Stomach (tissue), 8 donors: ENCODE measurements at regions not wholly inside any gene's neighbourhood (a gene's known extent, or its start where the extent isn't known, plus 50 kb on each side); places are given as distances from the start of the nearest gene placed in this dataset.

Experiments
- DNase-seq, 2 donors: peaks; one replicate each; pipeline versions ENCODE4 v3.0.0 to v3.0.0-alpha.2; 2013 to 2019
- H3K27ac ChIP-seq, 5 donors: fragments of 200-600 bp in 4 of 5; sonication (generic) in 4 of 5; one replicate each; pipeline ENCODE4 v1.5.1; 2013 to 2019; ENCODE audit warnings: mild to moderate bottlenecking in 1 of 5, moderate library complexity in 1 of 5
- H3K27me3 ChIP-seq, 3 donors: fragments of 200-600 bp; sonication (generic); one replicate each; pipeline ENCODE4 v1.5.1; 2017 to 2019; ENCODE audit warnings: mixed run types in 1 of 3
- H3K36me3 ChIP-seq, 4 donors: fragments of 200-600 bp; sonication (generic); 1 replicate in 3 of 4; 2 replicates in 1 of 4; pipeline ENCODE4 v1.5.1; 2016 to 2019
- H3K4me1 ChIP-seq, 4 donors: fragments of 200-600 bp; sonication (generic); one replicate each; pipeline ENCODE4 v1.5.1; 2016 to 2019
- H3K4me3 ChIP-seq, 4 donors: fragments of 200-600 bp; sonication (generic) in 3 of 4; one replicate each; pipeline ENCODE4 v1.5.1; 2016 to 2019; ENCODE audit warnings: mild to moderate bottlenecking in 1 of 4
- H3K9me3 ChIP-seq, 4 donors: fragments of 200-600 bp; sonication (generic); one replicate each; pipeline ENCODE4 v1.5.1; 2016 to 2019
- EP300 ChIP-seq: sonication (generic); formaldehyde crosslinking; IDR thresholded peaks from one replicate; pipeline ENCODE4 v1.6.1; 2017; ENCODE audit warnings: antibody characterized with exemption
- POLR2A ChIP-seq, 4 donors: fragments of 450-650 bp; IDR thresholded peaks; one replicate each; pipeline ENCODE4 v1.6.1; 2016; ENCODE audit warnings: antibody characterized with exemption in 4 of 4, control low read depth in 2 of 4, mild to moderate bottlenecking in 1 of 4, moderate library complexity in 1 of 4
- POLR2AphosphoS5 ChIP-seq, 3 donors: sonication (generic); formaldehyde crosslinking; IDR thresholded peaks; one replicate each; pipeline ENCODE4 v1.6.1; 2016; ENCODE audit warnings: antibody characterized with exemption in 3 of 3
- WGBS, 5 donors: extraction: QIAGEN DNeasy Blood & Tissue Kit in 3 of 5; methylation state at CpG; one replicate each; pipeline versions ENCODE4 v1.1.5 to v1.1.7; 2013 to 2018; 5-methylcytosine and 5-hydroxymethylcytosine counted together
- intact Hi-C: fragments of 100-400 bp; cut with DNase I; formaldehyde crosslinking; loops from one replicate; pipeline ENCODE4 v1.15.1; 2023; ENCODE audit warnings: low total_unique reads
- TF ChIP-seq, protein P1 (sequence below), 7 experiments: fragments of 450-650 bp in 4 of 7; fragments of 200-600 bp in 3 of 7; sonication (generic) in 3 of 7; IDR thresholded peaks; one replicate each; pipeline ENCODE4 v1.5.1; 2016 to 2019; ENCODE audit warnings: antibody characterized with exemption in 7 of 7, control low read depth in 2 of 7, mild to moderate bottlenecking in 1 of 7
- donor health status: healthy with polysubstance abuse.
- donor health status: Bipolar disorder and iron deficiency.
- donor health status: healthy.

DNA sequence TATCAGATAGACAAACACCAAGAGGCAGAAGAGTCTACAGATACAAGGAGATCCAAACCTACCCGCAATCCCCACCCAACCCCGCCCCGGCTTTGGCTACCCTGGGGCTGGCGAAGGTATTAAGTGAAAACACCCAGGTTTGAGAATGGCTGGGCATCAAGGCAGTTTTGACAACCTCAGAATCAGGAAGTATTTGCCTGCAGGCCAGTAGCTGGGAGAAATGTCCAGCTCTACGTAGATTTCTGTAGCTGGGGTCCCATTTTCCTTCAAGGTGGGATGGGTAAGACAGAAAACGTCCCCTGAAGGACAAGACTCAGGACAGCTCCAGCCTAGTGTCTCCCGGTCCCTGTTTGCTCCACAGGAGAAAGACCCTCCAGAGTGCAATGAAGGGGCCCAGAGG is 101.8 kb upstream of the ERG start:
- Histone ChIP-seq H3K27me3 (peaks cover 0 to 23% (median 0%) of the 10 kb centered on the region in 3 donors), H3K27ac (no peak overlapping the region), H3K36me3 (no peaks in the 10 kb centered on the region), H3K4me1 (no peaks in the 10 kb centered on the region), H3K4me3 (no peak overlapping the region), H3K9me3 (no peaks in the 10 kb centered on the region)
- TF ChIP-seq EP300: no peak
- no peak for TF ChIP-seq POLR2A (IDR thresholded peaks at IDR 0.05)
- no peak for TF ChIP-seq POLR2AphosphoS5 (IDR thresholded peaks at IDR 0.05)
- TF ChIP-seq, protein P1, sequence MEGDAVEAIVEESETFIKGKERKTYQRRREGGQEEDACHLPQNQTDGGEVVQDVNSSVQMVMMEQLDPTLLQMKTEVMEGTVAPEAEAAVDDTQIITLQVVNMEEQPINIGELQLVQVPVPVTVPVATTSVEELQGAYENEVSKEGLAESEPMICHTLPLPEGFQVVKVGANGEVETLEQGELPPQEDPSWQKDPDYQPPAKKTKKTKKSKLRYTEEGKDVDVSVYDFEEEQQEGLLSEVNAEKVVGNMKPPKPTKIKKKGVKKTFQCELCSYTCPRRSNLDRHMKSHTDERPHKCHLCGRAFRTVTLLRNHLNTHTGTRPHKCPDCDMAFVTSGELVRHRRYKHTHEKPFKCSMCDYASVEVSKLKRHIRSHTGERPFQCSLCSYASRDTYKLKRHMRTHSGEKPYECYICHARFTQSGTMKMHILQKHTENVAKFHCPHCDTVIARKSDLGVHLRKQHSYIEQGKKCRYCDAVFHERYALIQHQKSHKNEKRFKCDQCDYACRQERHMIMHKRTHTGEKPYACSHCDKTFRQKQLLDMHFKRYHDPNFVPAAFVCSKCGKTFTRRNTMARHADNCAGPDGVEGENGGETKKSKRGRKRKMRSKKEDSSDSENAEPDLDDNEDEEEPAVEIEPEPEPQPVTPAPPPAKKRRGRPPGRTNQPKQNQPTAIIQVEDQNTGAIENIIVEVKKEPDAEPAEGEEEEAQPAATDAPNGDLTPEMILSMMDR (IDR thresholded peaks at IDR 0.05): no peak
- 85 to 90% (median 88%) methylated on average over 7 of the region's 7 CpGs for WGBS, 5 donors
- DNase-seq: no peak
- intact Hi-C loops: no loop called here

DNA sequence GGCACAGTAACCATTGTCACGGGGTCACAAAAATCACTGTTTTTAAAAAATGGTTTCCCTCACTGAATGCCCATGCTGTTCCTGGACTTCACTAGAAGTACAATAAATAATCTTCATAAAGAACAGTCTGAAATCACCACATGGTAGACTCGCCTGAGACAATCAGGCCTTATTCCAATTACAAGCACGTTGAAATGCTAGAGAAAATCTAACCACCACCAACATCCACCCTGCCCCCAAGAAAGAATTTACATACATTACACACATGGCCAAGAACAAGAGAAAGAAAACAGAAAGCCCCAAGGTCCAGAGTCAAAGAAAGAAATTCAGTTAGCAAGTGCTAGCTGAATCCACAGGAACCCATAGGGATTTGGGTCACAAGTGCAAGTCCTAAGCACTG is 107.0 kb upstream of the ERG start:
- no peaks in the 10 kb centered on the region for H3K4me1 ChIP-seq
- intact Hi-C loops: no loop called here
- no peak for DNase-seq
- H3K36me3 ChIP-seq: no peaks in the 10 kb centered on the region
- no peak overlapping the region for H3K4me3 ChIP-seq
- no peak overlapping the region for H3K27ac ChIP-seq
- no peak for TF ChIP-seq EP300
- no peak for TF ChIP-seq POLR2AphosphoS5 (IDR thresholded peaks at IDR 0.05)
- TF ChIP-seq POLR2A (IDR thresholded peaks at IDR 0.05): no peak
- TF ChIP-seq, protein P1 (IDR thresholded peaks at IDR 0.05): no peak
- peaks cover 0 to 2% (median 0%) of the 10 kb centered on the region in 3 donors for H3K27me3 ChIP-seq
- H3K9me3 ChIP-seq: peaks cover 0 to 5% (median 0%) of the 10 kb centered on the region in 4 donors
- WGBS, 5 donors: 79 to 92% (median 85%) methylated on average over 3 of the region's 3 CpGs

DNA sequence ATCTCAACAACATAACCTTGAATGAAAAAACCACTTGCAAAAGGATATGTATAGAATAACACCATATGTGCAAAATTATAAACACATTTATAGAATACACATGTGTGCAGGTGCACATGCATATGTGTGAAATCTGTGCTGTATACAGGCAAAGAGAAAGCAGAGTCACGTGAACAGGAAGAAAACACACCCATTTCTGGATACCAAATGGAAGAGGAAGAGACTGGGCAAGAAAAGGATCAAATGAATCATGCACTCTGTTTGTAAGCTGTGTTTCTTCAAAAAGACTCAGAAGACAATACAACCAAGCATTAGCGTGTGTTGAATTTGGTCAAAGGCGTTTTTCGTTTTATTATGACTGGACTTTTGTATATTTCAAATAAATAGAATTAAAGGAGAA is 111.3 kb upstream of the ERG start:
- H3K9me3 ChIP-seq: peaks cover 0 to 5% (median 0%) of the 10 kb centered on the region in 4 donors
- H3K27me3 ChIP-seq: peaks cover 0 to 12% (median 0%) of the 10 kb centered on the region in 3 donors
- intact Hi-C loops: no loop called here
- no peak overlapping the region for H3K27ac ChIP-seq
- no peaks in the 10 kb centered on the region for H3K36me3 ChIP-seq
- TF ChIP-seq, protein P1 (IDR thresholded peaks at IDR 0.05): no peak
- no peak for TF ChIP-seq POLR2AphosphoS5 (IDR thresholded peaks at IDR 0.05)
- H3K4me3 ChIP-seq: no peak overlapping the region
- no peak for DNase-seq
- 78 to 82% (median 78%) methylated on average over 4 of the region's 4 CpGs for WGBS, 5 donors
- no peaks in the 10 kb centered on the region for H3K4me1 ChIP-seq

DNA sequence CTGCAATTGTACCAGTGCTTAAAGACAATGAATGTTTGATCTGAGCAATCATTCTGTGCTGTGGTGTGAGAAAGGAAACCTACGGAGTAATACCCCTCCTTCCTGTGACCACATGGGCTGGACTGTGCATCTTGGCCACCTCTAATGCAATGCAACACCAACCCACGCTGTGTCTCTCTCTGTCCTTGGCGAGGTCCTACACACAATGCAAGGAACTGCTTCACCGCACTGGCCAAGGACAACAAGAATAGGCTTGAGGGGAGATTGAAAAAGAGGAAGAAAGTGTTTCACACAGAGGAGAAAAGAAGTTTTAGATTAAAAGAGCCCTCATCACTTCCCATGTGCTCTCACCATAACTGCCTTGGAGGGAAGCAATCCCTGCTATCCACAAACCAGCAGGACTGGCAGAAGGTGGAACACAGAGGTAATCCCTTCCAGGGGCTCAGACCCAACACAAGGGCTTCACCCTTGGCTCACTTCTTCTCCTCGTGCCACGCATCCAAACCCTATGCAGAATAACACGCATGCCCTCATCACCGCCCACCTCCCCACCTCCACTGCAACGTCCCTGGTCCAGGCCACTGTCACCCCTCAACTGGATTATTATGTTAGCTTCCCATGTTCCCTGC is 112.5 kb upstream of the ERG start:
- intact Hi-C loops: no loop called here
- Histone ChIP-seq H3K4me1 (no peaks in the 10 kb centered on the region), H3K4me3 (no peak overlapping the region), H3K36me3 (no peaks in the 10 kb centered on the region), H3K27ac (no peak overlapping the region), H3K9me3 (peaks cover 0 to 5% (median 0%) of the 10 kb centered on the region in 4 donors), H3K27me3 (peaks cover 0 to 12% (median 0%) of the 10 kb centered on the region in 3 donors)
- TF ChIP-seq EP300: no peak
- TF ChIP-seq POLR2AphosphoS5 (IDR thresholded peaks at IDR 0.05): no peak
- TF ChIP-seq, protein P1 (IDR thresholded peaks at IDR 0.05): no peak
- TF ChIP-seq POLR2A (IDR thresholded peaks at IDR 0.05): no peak
- DNase-seq: no peak
- 80 to 85% (median 84%) methylated on average over 9 of the region's 9 CpGs for WGBS, 5 donors
